NB4 (cell line): ENCODE measurements at regions not wholly inside any gene's neighbourhood (a gene's known extent, or its start where the extent isn't known, plus 50 kb on each side); places are given as distances from the start of the nearest gene placed in this dataset.

Experiments used
- DNase-seq: peaks from one replicate; pipeline ENCODE4 v3.0.0; 2010; ENCODE audit warnings: low read depth
- H3K4me3 ChIP-seq: one replicate; pipeline ENCODE4 v1.5.1; 2011; ENCODE audit warnings: mild to moderate bottlenecking, low read depth, low read length, moderate library complexity
- CTCF ChIP-seq: IDR thresholded peaks from one replicate; pipeline ENCODE4 v1.5.1; 2012; ENCODE audit warnings: low read depth, low read length
- MAX ChIP-seq: IDR thresholded peaks from 2 replicates; pipeline ENCODE4 v1.6.1; 2011; ENCODE audit warnings: low read depth, low read length
- MYC ChIP-seq: IDR thresholded peaks from 2 replicates; pipeline ENCODE4 v1.6.1; 2011; ENCODE audit warnings: low read depth, low read length
- POLR2A ChIP-seq: IDR thresholded peaks from 2 replicates; pipeline ENCODE4 v1.6.1; 2011; ENCODE audit warnings: mild to moderate bottlenecking; ENCODE audit not compliant: insufficient read length; ENCODE audit errors: extremely low read depth

- DNase-seq: peak; percentile 10
- no peak overlapping the region for H3K4me3 ChIP-seq
- TF ChIP-seq POLR2A (no peak), MYC (no peak), MAX (no peak), CTCF (no peak)
These were observed 1103.9 kb upstream of the KLHL29 start for GRCh38 chr2:22281033-22281432.

- no peak for TF ChIP-seq POLR2A
- no peak for TF ChIP-seq MAX
- no peak for TF ChIP-seq CTCF
- no peak for TF ChIP-seq MYC
- DNase-seq: peak; percentile 59
- no peak overlapping the region for H3K4me3 ChIP-seq
These were observed 1102.8 kb upstream of the KLHL29 start for GRCh38 chr2:22282220-22282619.

- no peak for TF ChIP-seq MAX
- peak; percentile 57 for DNase-seq
- no peak overlapping the region for H3K4me3 ChIP-seq
These were observed 1102.1 kb upstream of the KLHL29 start for GRCh38 chr2:22282916-22283315.

- no peak for DNase-seq
- H3K4me3 ChIP-seq: no peak overlapping the region
- TF ChIP-seq CTCF (no peak), MYC (no peak), POLR2A (no peak), MAX (no peak)
These were observed 1101.5 kb upstream of the KLHL29 start for GRCh38 chr2:22283436-22283835.

GRCh38 chr2:22290302-22290701, 1094.7 kb upstream of the KLHL29 start:
- TF ChIP-seq MAX (no peak), POLR2A (no peak), CTCF (no peak), MYC (no peak)
- no peak overlapping the region for H3K4me3 ChIP-seq
- DNase-seq: no peak

- no peak for TF ChIP-seq MYC
- TF ChIP-seq CTCF: no peak
- no peak for TF ChIP-seq POLR2A
- TF ChIP-seq MAX: no peak
- no peak overlapping the region for H3K4me3 ChIP-seq
- DNase-seq: no peak
These were observed 1094.0 kb upstream of the KLHL29 start for GRCh38 chr2:22290909-22291473.
